ENCODE measurements at regions not wholly inside any gene's neighbourhood (a gene's known extent, or its start where the extent isn't known, plus 50 kb on each side); places are given as distances from the start of the nearest gene placed in this dataset.

GRCh38 chr1:79667848-79668696 lies 661.5 kb upstream of the ADGRL4 start:
- no peak for DNase-seq (ENCODE audit: low spot score)

DNA sequence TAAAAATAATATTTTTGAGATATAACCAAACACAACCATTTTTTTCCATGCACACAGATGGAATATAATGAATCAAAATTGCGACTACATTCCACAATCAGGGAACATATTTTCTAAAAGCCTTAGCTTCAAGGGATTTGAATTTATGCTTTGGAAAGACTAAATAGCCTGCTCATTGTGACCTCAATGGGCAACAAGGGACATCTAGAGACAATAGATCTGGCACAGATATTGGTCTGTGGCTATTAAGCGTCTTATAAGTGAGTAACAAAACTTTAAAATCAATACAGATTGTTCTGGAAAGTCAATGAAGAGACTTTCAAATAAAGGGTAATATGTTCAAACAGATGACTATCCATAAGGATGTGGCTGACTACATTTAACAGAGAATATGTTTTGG lies 660.6 kb upstream of the ADGRL4 start:
- DNase-seq (ENCODE audit: low spot score) = no peak

DNA sequence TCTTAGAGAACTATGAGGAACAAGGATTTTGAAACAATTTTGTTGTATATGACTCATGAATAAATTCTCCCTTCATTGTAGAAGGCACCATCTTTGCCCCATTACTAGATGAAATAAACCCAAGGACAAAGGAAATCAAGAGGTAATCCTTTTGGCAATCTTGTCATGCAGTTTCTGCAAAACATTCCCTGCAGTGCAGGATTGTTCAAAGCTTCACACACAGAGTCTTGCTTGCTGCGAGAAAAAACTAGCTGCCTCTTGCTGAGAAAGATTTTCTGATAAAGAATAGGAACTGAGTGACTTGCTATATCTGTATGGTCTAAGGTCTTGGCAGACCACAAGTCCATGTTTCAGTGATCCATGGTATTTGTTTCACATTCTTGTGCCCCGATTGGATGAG lies 657.4 kb upstream of the ADGRL4 start:
- no peak for DNase-seq (ENCODE audit: low spot score)

DNA sequence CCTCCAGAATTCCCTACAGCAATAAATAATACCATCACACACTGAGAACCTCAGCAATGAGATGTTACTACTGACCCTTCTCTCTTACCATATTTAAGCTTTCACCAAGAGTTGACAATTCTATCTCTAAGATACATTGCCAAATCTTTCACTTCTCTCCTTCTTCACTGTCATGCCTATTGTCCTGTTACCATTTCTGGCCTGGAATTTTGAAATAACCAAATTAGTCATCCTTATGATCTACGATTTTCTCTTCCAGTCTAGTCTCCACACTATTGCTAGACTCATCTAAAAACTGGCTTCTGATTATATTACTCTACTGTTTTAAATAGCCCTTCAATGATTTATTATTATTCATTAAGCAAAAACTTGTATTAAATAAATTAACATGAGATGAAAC lies 656.1 kb upstream of the ADGRL4 start:
- no peak for DNase-seq (ENCODE audit: low spot score)

GRCh38 chr1:79660129-79660528 lies 653.6 kb upstream of the ADGRL4 start:
- DNase-seq (ENCODE audit: low spot score) = no peak

DNA sequence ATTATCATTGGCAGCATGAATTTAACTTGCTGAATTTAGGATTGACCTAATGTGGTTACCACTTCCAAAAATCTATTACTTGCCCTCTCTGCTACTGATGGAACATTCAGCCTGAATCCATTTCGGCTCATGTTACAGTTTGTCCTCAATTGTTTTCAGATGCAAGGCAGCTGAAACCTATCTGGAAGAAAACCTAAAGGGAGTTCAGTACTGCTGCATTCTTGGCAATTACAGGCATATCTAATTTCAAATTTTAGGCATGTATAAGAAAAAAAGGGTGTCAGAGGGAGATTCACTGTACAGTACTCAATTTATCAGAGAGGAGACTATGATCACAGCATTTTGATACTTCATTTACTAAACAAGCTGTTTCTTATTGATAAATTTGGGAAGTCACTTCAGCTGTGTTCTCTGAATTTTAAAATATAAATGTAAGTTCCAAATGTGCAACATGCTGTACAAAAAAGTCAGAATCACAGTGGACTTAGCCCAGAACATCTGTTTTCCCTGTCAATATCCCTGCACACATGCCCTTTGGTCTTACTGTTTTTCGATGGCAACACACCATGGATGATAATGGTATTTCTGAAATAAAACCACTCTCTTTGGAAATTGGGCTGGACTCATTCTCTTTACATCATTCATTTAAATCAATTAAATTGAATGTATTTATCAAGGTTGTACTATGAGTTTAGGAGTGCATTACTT lies 651.6 kb upstream of the ADGRL4 start:
- DNase-seq (ENCODE audit: low spot score) = no peak

- DNase-seq (ENCODE audit: low spot score) = no peak
These were observed 649.3 kb upstream of the ADGRL4 start for GRCh38 chr1:79655876-79656275.

GRCh38 chr1:79652426-79652825 lies 645.9 kb upstream of the ADGRL4 start:
- no peak for DNase-seq (ENCODE audit: low spot score)

DNA sequence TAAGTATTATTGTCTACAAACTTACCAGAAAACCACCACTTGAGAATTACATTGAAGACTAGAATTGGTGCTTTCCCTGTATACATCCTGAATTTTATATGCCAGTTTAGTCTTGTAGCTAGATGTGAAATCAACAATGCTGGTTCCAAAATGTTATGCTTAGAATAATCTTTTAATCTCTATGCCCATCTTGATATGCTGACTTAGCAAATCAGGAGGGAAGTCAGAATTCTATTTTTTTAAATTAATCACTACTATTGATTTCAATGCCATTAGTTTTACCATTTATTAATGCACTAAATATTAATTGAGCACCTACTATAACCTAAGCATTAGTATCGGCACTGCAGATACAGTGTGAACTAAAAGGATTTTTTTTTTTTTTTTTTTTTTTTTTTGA lies 641.6 kb upstream of the ADGRL4 start:
- DNase-seq (ENCODE audit: low spot score) = no peak

- no peak for DNase-seq (ENCODE audit: low spot score)
These were observed 640.4 kb upstream of the ADGRL4 start for GRCh38 chr1:79646880-79647279.

- DNase-seq (ENCODE audit: low spot score) = no peak
These were observed 631.9 kb upstream of the ADGRL4 start for GRCh38 chr1:79638382-79638781.

DNA sequence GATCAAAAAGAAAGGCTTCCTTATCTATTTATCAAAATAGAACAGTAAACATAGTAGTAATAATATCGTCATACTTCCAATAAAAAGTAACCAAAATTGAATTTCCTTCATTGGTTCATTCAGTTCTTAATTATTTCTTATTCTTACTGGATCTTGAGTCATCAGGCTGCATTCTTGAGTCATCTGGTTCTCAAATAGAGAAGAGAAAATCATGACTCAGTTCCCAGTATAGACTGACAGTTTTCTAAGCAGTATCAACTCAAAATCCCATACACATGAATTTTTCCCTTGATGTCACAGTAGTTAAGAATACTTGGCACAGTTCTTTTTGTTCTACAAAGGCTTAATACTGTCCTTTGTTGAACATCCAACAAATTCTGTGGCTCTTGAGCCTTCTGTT lies 626.9 kb upstream of the ADGRL4 start:
- peak; percentile 52 for DNase-seq (ENCODE audit: low spot score)

DNA sequence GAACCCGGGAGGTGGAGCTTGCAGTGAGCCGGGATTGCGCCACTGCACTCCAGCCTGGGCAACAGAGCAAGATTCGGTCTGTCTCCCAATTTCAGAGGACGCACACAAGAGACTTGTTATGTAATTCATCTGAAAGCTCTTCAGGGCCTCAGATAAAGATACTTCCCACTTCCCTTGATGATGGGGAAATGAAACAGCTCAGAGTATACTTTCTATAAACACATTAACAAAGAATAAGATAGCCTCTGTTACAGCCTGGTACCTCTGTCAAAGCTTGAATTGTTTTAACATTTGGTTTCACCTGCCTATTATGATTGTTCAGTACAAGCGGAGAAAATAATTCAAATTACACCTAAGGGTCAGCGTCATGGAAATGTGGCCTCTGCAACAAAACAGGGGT lies 622.9 kb upstream of the ADGRL4 start:
- no peak for DNase-seq (ENCODE audit: low spot score)

DNA sequence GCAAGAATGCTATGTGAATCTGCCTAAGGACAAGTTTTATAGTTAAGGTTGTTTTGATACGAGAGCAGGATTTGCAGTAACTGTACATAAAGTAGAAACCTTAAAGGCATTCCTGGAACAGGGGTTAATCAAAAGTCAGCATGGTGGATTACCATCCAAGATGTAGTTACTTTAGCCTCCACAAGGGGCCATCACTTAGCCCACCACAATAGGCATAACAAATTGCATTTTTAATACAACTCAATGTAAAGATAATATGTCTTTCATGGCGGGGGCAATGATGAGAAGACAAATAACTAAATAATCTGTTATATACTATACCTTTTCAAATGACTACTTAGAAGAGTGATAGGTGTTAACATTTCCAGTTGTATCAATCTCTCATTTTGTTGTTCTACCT lies 611.2 kb upstream of the ADGRL4 start:
- peak; percentile 2 for DNase-seq (ENCODE audit: low spot score)

GRCh38 chr1:79614762-79615161 lies 608.2 kb upstream of the ADGRL4 start:
- no peak for DNase-seq (ENCODE audit: low spot score)

GRCh38 chr1:79614106-79614505 lies 607.6 kb upstream of the ADGRL4 start:
- no peak for DNase-seq (ENCODE audit: low spot score)

DNA sequence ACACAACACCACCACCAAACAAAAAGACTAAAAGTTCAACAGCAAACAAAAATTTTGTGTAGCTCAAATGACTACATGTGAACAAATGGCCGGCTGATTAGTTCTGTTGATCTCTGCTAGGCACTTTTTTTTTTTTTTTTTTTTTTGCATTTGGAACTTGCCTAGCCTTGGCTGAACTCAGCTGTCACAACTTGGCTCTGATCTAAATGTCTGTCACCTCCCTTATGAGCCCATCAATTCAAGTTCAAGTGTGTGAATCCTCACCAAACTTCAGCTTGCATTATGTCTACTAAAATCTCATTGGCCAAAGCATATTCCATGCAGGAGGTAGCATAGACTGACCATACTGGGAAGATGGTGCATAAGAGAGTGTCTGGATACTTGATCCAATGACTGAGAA lies 606.5 kb upstream of the ADGRL4 start:
- DNase-seq (ENCODE audit: low spot score) = no peak

GRCh38 chr1:79604490-79605198 lies 598.1 kb upstream of the ADGRL4 start:
- no peak for DNase-seq (ENCODE audit: low spot score)

GRCh38 chr1:79603843-79604242 lies 597.3 kb upstream of the ADGRL4 start:
- DNase-seq (ENCODE audit: low spot score) = no peak

- DNase-seq (ENCODE audit: low spot score) = no peak
These were observed 592.7 kb upstream of the ADGRL4 start for GRCh38 chr1:79599257-79599656.

DNA sequence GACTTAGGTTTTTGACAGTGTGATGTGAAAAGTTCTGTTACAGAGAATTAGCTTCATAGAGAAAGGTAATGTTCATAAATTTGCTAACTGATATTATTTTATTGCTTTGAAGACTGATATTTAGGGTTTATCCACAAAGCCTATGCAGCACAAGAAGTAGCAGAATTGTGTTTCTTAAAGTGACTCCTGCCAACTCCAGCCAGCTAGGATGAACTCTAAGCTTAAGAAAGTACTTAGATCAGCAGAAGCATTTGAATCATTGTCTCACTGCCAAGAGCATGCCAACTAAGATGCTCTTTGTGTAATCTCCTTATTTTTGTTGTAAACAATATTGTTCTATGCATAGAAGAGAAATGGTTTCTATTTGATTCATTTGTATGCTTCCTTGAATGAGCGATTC lies 589.4 kb upstream of the ADGRL4 start:
- DNase-seq (ENCODE audit: low spot score) = no peak

DNA sequence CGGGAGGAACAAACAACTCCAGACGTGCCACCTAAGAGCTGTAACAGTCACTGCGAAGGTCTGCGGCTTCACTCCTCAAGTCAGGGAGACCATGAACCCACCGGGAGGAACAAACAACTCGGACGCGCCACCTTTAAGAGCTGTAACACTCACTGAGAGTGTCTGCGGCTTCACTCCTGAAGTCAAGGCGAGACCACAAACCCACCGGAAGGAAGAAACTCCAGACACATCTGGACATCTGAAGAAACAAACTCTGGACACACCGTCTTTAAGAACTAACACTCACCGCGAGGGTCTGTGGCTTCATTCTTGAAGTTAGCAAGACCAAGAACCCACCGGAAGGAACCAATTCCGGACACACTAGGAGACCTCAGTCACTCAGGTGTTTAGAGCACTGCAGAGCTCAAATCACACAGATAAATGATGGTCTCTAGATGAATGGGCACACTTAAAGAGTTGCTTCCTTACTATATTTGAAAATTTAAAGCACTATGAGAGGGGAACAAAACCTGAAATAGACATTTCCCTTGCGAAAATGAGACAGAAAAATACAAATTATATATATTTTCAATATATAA lies 587.7 kb upstream of the ADGRL4 start:
- DNase-seq (ENCODE audit: low spot score) = no peak

DNA sequence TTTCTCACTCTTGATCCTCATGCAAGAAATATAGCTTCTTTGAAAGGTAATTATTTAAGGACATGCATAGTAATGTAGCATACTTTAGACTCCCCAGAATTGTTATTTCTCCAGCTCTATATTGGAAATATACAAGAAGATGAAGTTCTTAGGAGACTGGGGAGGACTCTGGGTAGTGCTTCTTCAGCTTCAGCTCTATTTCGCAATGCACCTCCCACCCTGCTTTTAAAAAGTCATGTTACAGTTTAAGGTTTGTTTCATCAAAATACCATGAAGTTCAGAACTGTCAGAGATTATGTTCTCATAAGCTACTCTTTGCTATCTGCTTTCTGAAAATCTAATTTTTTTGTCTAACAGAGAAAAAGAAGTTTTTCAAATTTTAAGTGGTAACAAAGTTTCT lies 586.2 kb upstream of the ADGRL4 start:
- no peak for DNase-seq (ENCODE audit: low spot score)
